ENCODE measurements at regions not wholly inside any gene's neighbourhood (a gene's known extent, or its start where the extent isn't known, plus 50 kb on each side); places are given as distances from the start of the nearest gene placed in this dataset.

GRCh38 chr4:100049872-100050271, 99.8 kb upstream of the H2AZ1 start:
- TF ChIP-seq POLR2AphosphoS5 (IDR thresholded peaks at IDR 0.05; ENCODE audit: low read depth, low read length) (no peak), REST (IDR thresholded peaks at IDR 0.05; ENCODE audit: insufficient read depth in 1 of 2, low read depth in 2 of 2, low read length in 2 of 2) (no peak), TAF1 (IDR thresholded peaks at IDR 0.05; ENCODE audit: borderline replicate concordance, insufficient read depth, low read length) (no peak), SIN3A (IDR thresholded peaks at IDR 0.05; ENCODE audit: borderline replicate concordance, insufficient read depth, low read length) (no peak), FOXP2 (optimal IDR thresholded peaks at IDR 0.05; ENCODE audit: borderline replicate concordance, extremely low read depth, extremely low read length, insufficient read depth) (no peak)

Data from PFSK-1 (cell line).